HepG2 (cell line): ENCODE measurements at regions not wholly inside any gene's neighbourhood (a gene's known extent, or its start where the extent isn't known, plus 50 kb on each side); places are given as distances from the start of the nearest gene placed in this dataset.

Experiments used
- ATAC-seq: fragments of 200-7000 bp; cut with Tn5 transposase; 3 replicates; pipeline ENCODE4 v1.9.1; 2020; ENCODE audit warnings: mild to moderate bottlenecking, moderate library complexity
- BruUV-seq: library from RNA; stranded (reverse); fragments of 400-500 nt; replicated peaks from 2 replicates; lab custom pipeline; 2021; lab: Mats Ljungman, UMichigan
- CTCF ChIA-PET: fragments of 300-600 bp; formaldehyde crosslinking; extraction: SDS; loops from one replicate; lab custom pipeline; 2021; ENCODE audit warnings: low total read pairs, inconsistent platforms, low intra/inter-chr PET ratio; lab: Yijun Ruan, JAX
- POLR2A ChIA-PET: fragments of 350-600 bp; sonication (Branson Sonifier 250); formaldehyde crosslinking; loops from one replicate; lab custom pipeline; 2020; ENCODE audit warnings: antibody characterized with exemption, inconsistent platforms; lab: Yijun Ruan, JAX
- DNase-seq: peaks from one replicate; pipeline ENCODE4 v3.0.0-alpha.2; 2015; ENCODE audit warnings: low spot score
- FAIRE-seq: peaks from 3 replicates; lab custom pipeline; 2011; peaks lifted over from hg19 to GRCh38; lab: Jason Lieb, UNC
- H2AFZ ChIP-seq: one replicate; pipeline ENCODE4 v1.6.1; 2011; ENCODE audit warnings: low read length, inconsistent platforms
- H3K27ac ChIP-seq: fragments of 300-600 bp; 3 replicates; pipeline ENCODE4 v1.8.0; 2011; ENCODE audit warnings: mixed run types, mild to moderate bottlenecking, mixed read lengths, low read length, inconsistent platforms; ENCODE audit not compliant: insufficient read depth; ENCODE audit errors: extremely low read length
- H3K27me3 ChIP-seq, 2 experiments: fragments of 200-600 bp in 1 of 2; 2 replicates in 1 of 2; 3 replicates in 1 of 2; pipeline versions ENCODE4 v1.6.0 to v1.8.0; 2011; ENCODE audit warnings: low read length in 2 of 2, mild to moderate bottlenecking in 2 of 2, moderate library complexity in 2 of 2, inconsistent platforms in 1 of 2; ENCODE audit not compliant: insufficient read depth in 2 of 2, control insufficient read depth in 1 of 2
- H3K36me3 ChIP-seq, 2 experiments: fragments of 200-600 bp in 1 of 2; replicated peaks in 1 of 2; 2 replicates in 1 of 2; 3 replicates in 1 of 2; pipeline versions ENCODE4 v1.5.1 to v1.8.0; 2011; ENCODE audit warnings: low read length in 2 of 2, inconsistent platforms in 1 of 2; ENCODE audit not compliant: insufficient read depth in 2 of 2, control insufficient read depth in 1 of 2
- H3K4me1 ChIP-seq: 2 replicates; pipeline ENCODE4 v1.5.1; 2012; ENCODE audit warnings: low read length, inconsistent platforms; ENCODE audit not compliant: insufficient read depth
- H3K4me2 ChIP-seq: 2 replicates; pipeline ENCODE4 v1.6.0; 2011; ENCODE audit warnings: low read depth, low read length, inconsistent platforms
- H3K4me3 ChIP-seq, 3 experiments: fragments of 200-600 bp in 1 of 3; sonication (generic), shearing (Covaris generic) in 1 of 3; replicated peaks in 1 of 3; 2 replicates each; pipeline ENCODE4 v1.5.1; 2011 to 2016; ENCODE audit warnings: low read length in 3 of 3, inconsistent platforms in 2 of 3, low read depth in 2 of 3, mild to moderate bottlenecking in 2 of 3, control low read depth in 1 of 3, mixed read lengths in 1 of 3; ENCODE audit not compliant: insufficient read depth in 1 of 3
- H3K79me2 ChIP-seq: one replicate; pipeline ENCODE4 v1.6.1; 2011; ENCODE audit warnings: low read length, inconsistent platforms; ENCODE audit not compliant: insufficient read depth
- H3K9ac ChIP-seq: 2 replicates; pipeline ENCODE4 v1.6.0; 2011; ENCODE audit warnings: mild to moderate bottlenecking, low read depth, low read length, inconsistent platforms; ENCODE audit not compliant: insufficient read depth
- H3K9me3 ChIP-seq: 2 replicates; pipeline ENCODE4 v1.5.1; 2012; ENCODE audit warnings: mild to moderate bottlenecking, low read length
- H4K20me1 ChIP-seq: 2 replicates; pipeline ENCODE4 v1.6.0; 2011; ENCODE audit warnings: inconsistent platforms, mild to moderate bottlenecking, low read length, moderate library complexity; ENCODE audit not compliant: insufficient read depth
- HMG20B ChIP-seq: conservative IDR thresholded peaks from 2 replicates; pipeline ENCODE4 v1.6.1; 2016; ENCODE audit warnings: missing genetic modification reagents, missing compliant biosample characterization
- KLF16 ChIP-seq, 2 experiments: sonication (generic) in 1 of 2; formaldehyde crosslinking in 1 of 2; IDR thresholded peaks; 2 replicates each; pipeline versions ENCODE4 v1.6.1 to v1.8.0; 2016 to 2023; ENCODE audit warnings: missing genetic modification reagents in 2 of 2, missing compliant biosample characterization in 1 of 2
- REL ChIP-seq: sonication (generic); formaldehyde crosslinking; conservative IDR thresholded peaks from 2 replicates; pipeline ENCODE4 v1.8.0; 2022; ENCODE audit warnings: mild to moderate bottlenecking, missing genetic modification reagents, moderate library complexity
- ZBTB42 ChIP-seq: sonication (generic); formaldehyde crosslinking; IDR thresholded peaks from 2 replicates; pipeline ENCODE4 v1.5.0; 2020; ENCODE audit warnings: mild to moderate bottlenecking, missing genetic modification reagents
- ZNF331 ChIP-seq: sonication (generic); formaldehyde crosslinking; IDR thresholded peaks from 2 replicates; pipeline ENCODE4 v1.4.0; 2020; ENCODE audit warnings: missing genetic modification reagents
- ZNF672 ChIP-seq: sonication (generic); formaldehyde crosslinking; IDR thresholded peaks from 2 replicates; pipeline ENCODE4 v1.8.1; 2022; ENCODE audit warnings: missing genetic modification reagents
- WGBS: methylation state at CpG from one replicate; pipeline ENCODE4 v1.1.6; 2017; ENCODE audit warnings: low lambda C conversion rate; 5-methylcytosine and 5-hydroxymethylcytosine counted together
- in situ Hi-C: cut with HindIII; loops from 2 replicates; pipeline ENCODE4 v1.10.0; 2017; ENCODE audit warnings: low pct_unique_long_range_greater_than_20kb; ENCODE audit not compliant: extremely low pct_ligation_motif_present
- intact Hi-C: fragments of 100-400 bp; cut with micrococcal nuclease; formaldehyde crosslinking; loops from one replicate; pipeline ENCODE4 v1.10.0; 2022; ENCODE audit not compliant: unreplicated experiment

DNA sequence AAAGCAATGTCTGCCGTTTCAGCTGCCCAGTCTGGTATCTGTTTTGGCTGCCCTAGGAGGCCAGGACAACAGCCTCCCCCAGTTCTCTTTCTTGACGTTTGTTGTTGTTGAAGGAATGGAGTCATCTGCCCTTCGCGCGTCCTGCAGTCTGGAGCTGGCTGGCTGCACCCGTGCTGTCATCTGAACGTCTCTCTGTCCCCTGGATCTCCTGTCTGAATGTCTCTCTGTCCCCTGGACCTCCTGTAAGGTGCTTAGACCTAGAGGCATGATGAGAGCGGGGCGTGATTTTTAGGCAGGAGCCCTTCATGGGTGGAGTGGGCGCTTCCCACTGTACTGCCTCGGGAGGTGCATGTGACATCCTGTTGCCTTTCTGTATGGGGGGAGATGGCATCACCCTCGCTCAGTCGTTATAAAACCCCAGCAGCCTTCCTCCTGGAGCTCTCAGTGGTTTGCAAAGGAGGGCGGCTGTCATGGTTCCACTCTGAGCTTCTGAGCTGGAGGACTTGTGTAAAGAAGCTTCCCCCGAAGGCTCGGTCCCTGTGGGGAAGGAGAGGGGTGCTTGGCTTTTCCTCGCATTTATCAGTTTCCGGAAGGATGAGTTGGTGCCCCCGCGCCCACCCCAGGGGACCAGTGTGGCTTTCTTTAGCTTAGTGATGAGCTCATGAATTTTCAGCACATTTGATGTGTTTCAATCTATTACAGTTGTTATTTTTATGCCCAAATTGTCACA is 49.8 kb upstream of the OLFM1 start:
- Histone ChIP-seq H3K4me3 (no peak overlapping the region), H3K9me3 (no peaks in the 10 kb centered on the region), H3K4me1 (no peaks in the 10 kb centered on the region), H3K36me3 (no peaks in the 10 kb centered on the region), H3K27ac (no peak overlapping the region), H3K9ac (no peak overlapping the region), H2AFZ (no peak overlapping the region), H3K79me2 (no peaks in the 10 kb centered on the region), H3K27me3 (peaks cover 0 to 41% of the 10 kb centered on the region in 2 experiments; a peak in 2 of 5 replicates), H3K4me2 (no peak overlapping the region), H4K20me1 (no peaks in the 10 kb centered on the region)
- intact Hi-C loops, result no loop called here
- DNase-seq (no peak), FAIRE-seq (no peak), ATAC-seq (no peak)
- 25% methylated on average over 4 of the region's 20 CpGs for WGBS
- in situ Hi-C loops, result no loop called here
- POLR2A ChIA-PET, result no interaction called here
- CTCF ChIA-PET, result no interaction called here
- BruUV-seq, result no TSS peak
- TF ChIP-seq HMG20B (CRISPR knock-in tag) (no peak), REL (CRISPR knock-in tag) (no peak), ZBTB42 (CRISPR knock-in tag) (no peak), ZNF672 (no peak), ZNF331 (CRISPR knock-in tag) (no peak), KLF16 (CRISPR knock-in tag; IDR thresholded peaks at IDR 0.05) (no peak)
